ENCODE measurements at regions not wholly inside any gene's neighbourhood (a gene's known extent, or its start where the extent isn't known, plus 50 kb on each side); places are given as distances from the start of the nearest gene placed in this dataset.

- Mint-ChIP-seq H3K27ac (no peak overlapping the region), H3K4me1 (peaks cover 6% of the 10 kb centered on the region), H3K9me3 (peaks cover 23% of the 10 kb centered on the region), H3K36me3 (ENCODE audit: low read depth) (peaks cover 4% of the 10 kb centered on the region), H3K4me3 (no peak overlapping the region), H3K27me3 (ENCODE audit: low read depth, poor library complexity) (peaks cover 33% of the 10 kb centered on the region)
- TF ChIP-seq, protein P1, sequence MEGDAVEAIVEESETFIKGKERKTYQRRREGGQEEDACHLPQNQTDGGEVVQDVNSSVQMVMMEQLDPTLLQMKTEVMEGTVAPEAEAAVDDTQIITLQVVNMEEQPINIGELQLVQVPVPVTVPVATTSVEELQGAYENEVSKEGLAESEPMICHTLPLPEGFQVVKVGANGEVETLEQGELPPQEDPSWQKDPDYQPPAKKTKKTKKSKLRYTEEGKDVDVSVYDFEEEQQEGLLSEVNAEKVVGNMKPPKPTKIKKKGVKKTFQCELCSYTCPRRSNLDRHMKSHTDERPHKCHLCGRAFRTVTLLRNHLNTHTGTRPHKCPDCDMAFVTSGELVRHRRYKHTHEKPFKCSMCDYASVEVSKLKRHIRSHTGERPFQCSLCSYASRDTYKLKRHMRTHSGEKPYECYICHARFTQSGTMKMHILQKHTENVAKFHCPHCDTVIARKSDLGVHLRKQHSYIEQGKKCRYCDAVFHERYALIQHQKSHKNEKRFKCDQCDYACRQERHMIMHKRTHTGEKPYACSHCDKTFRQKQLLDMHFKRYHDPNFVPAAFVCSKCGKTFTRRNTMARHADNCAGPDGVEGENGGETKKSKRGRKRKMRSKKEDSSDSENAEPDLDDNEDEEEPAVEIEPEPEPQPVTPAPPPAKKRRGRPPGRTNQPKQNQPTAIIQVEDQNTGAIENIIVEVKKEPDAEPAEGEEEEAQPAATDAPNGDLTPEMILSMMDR (IDR thresholded peaks at IDR 0.05) = no peak
- no peak for DNase-seq
These were observed 87.2 kb downstream of the SPRING1 start for GRCh38 chr12:116650585-116651087.

DNA sequence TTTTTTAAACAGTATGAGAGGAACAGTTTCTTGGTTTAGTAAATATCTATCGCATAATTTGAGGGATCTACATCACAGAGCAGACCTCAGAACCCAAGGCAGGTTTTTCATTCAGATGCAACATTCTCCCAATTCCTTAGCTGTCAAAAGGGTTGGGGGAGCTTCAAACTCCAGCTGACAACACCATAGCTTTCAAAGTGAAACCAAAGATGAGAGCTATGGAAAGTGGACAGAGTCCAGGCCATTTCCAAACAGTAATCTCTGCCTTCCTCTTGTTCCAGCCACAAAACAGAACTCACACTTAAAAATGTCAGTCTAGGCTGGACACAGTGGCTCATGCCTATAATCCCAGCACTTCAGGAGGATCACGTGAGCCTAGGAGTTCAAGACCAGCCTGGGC is 87.8 kb downstream of the SPRING1 start:
- TF ChIP-seq, protein P1 (IDR thresholded peaks at IDR 0.05) = no peak
- peaks cover 6% of the 10 kb centered on the region for H3K4me1 Mint-ChIP-seq
- peaks cover 31% of the 10 kb centered on the region for H3K27me3 Mint-ChIP-seq (ENCODE audit: low read depth, poor library complexity)

GRCh38 chr12:116647813-116648212 is 88.6 kb downstream of the MAP1LC3B2 start:
- H3K4me3 Mint-ChIP-seq = no peak overlapping the region
- H3K27me3 Mint-ChIP-seq (ENCODE audit: low read depth, poor library complexity) = peaks cover 31% of the 10 kb centered on the region
- H3K36me3 Mint-ChIP-seq (ENCODE audit: low read depth) = peaks cover 4% of the 10 kb centered on the region
- peaks cover 6% of the 10 kb centered on the region for H3K4me1 Mint-ChIP-seq
- H3K27ac Mint-ChIP-seq = no peak overlapping the region
- H3K9me3 Mint-ChIP-seq = peaks cover 39% of the 10 kb centered on the region
- TF ChIP-seq, protein P1 (IDR thresholded peaks at IDR 0.05) = no peak
- no peak for DNase-seq

More for the DNA sequence above, 87.8 kb downstream of the SPRING1 start:
- no peak overlapping the region for H3K27ac Mint-ChIP-seq
- no peak overlapping the region for H3K4me3 Mint-ChIP-seq
- DNase-seq = no peak
- H3K36me3 Mint-ChIP-seq (ENCODE audit: low read depth) = peaks cover 4% of the 10 kb centered on the region
- peaks cover 23% of the 10 kb centered on the region for H3K9me3 Mint-ChIP-seq

- TF ChIP-seq, protein P1 (IDR thresholded peaks at IDR 0.05) = no peak
- H3K27ac Mint-ChIP-seq = no peak overlapping the region
- peaks cover 6% of the 10 kb centered on the region for H3K4me1 Mint-ChIP-seq
- no peak overlapping the region for H3K4me3 Mint-ChIP-seq
- peaks cover 4% of the 10 kb centered on the region for H3K36me3 Mint-ChIP-seq (ENCODE audit: low read depth)
- DNase-seq = no peak
- H3K27me3 Mint-ChIP-seq (ENCODE audit: low read depth, poor library complexity) = peaks cover 28% of the 10 kb centered on the region
- H3K9me3 Mint-ChIP-seq = peaks cover 41% of the 10 kb centered on the region
These were observed 87.7 kb downstream of the MAP1LC3B2 start for GRCh38 chr12:116646901-116647300.

GRCh38 chr12:116644806-116645205 is 85.6 kb downstream of the MAP1LC3B2 start:
- no peak overlapping the region for H3K4me3 Mint-ChIP-seq
- H3K27ac Mint-ChIP-seq = no peak overlapping the region
- TF ChIP-seq, protein P1 (IDR thresholded peaks at IDR 0.05) = no peak
- H3K4me1 Mint-ChIP-seq = peaks cover 14% of the 10 kb centered on the region
- no peaks in the 10 kb centered on the region for H3K36me3 Mint-ChIP-seq (ENCODE audit: low read depth)
- peaks cover 40% of the 10 kb centered on the region for H3K9me3 Mint-ChIP-seq
- DNase-seq = no peak
- peaks cover 24% of the 10 kb centered on the region for H3K27me3 Mint-ChIP-seq (ENCODE audit: low read depth, poor library complexity)

DNA sequence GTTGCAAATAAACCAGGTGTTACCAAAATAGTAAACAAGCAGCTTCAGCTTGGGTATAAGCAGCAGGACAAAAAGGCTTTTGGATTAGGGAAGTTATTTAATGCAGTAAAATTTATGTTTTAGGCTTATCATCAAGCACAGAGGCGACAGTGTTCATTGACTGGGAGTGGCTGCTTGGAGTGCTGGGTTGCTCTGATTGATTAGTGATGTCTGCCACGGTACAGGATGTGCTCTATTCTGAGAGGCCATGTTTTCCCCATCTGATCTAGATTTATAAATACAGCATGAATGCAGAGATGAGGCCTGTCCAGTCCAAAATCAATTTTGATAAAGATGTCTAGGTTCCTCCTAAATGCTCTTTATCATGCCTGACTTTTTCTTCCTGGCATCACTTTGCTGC is 83.5 kb downstream of the MAP1LC3B2 start:
- H3K27me3 Mint-ChIP-seq (ENCODE audit: low read depth, poor library complexity) = peaks cover 14% of the 10 kb centered on the region
- TF ChIP-seq, protein P1 (IDR thresholded peaks at IDR 0.05) = no peak

More for the DNA sequence above, 83.5 kb downstream of the MAP1LC3B2 start:
- Mint-ChIP-seq H3K4me3 (no peak overlapping the region), H3K36me3 (ENCODE audit: low read depth) (no peaks in the 10 kb centered on the region), H3K9me3 (peaks cover 40% of the 10 kb centered on the region), H3K4me1 (peaks cover 20% of the 10 kb centered on the region), H3K27ac (peak overlapping the region; percentile 46)
- no peak for DNase-seq
